ENCODE measurements at regions not wholly inside any gene's neighbourhood (a gene's known extent, or its start where the extent isn't known, plus 50 kb on each side); places are given as distances from the start of the nearest gene placed in this dataset.
"Not testable (repeated sequence)": the region's sequence is repeated elsewhere in the genome, so short reads cannot be mapped to it uniquely, and the experiment has no call there.

GRCh38 chr4:79674906-79675305 lies 266.9 kb upstream of the GK2 start:
- not testable (repeated sequence) for H2AK5ac ChIP-seq (ENCODE audit: low read depth, low read length); H2BK5ac ChIP-seq (ENCODE audit: low read length); H3K27me3 ChIP-seq (ENCODE audit: control insufficient read depth in 3 of 3, insufficient read depth in 3 of 3, low read depth in 1 of 3, low read length in 3 of 3); H2BK15ac ChIP-seq (ENCODE audit: low read length); H2BK12ac ChIP-seq (ENCODE audit: low read length); H2AFZ ChIP-seq (ENCODE audit: low read length); H3K79me1 ChIP-seq (ENCODE audit: low read depth, low read length); H3K23ac ChIP-seq (ENCODE audit: low read depth, low read length, poor library complexity); H3K9me3 ChIP-seq (replicated peaks in 1 of 2; ENCODE audit: control insufficient read depth in 2 of 2, insufficient read depth in 1 of 2, low read depth in 1 of 2, low read length in 2 of 2); H3K27ac ChIP-seq (replicated peaks; ENCODE audit: low read length); H2BK120ac ChIP-seq (ENCODE audit: low read depth, low read length); H4K91ac ChIP-seq (ENCODE audit: low read depth, low read length, poor library complexity); H3K4me2 ChIP-seq (ENCODE audit: insufficient read depth, low read length, poor library complexity, severe bottlenecking); H3K4me3 ChIP-seq (ENCODE audit: low read length in 2 of 2); H4K8ac ChIP-seq (ENCODE audit: low read depth, low read length); H3K4ac ChIP-seq (ENCODE audit: low read length); DNase-seq (ENCODE audit: low spot score); H3K9ac ChIP-seq (ENCODE audit: low read depth, low read length, poor library complexity); H3K14ac ChIP-seq (ENCODE audit: low read length); H3K18ac ChIP-seq (ENCODE audit: low read length); H3K36me3 ChIP-seq (replicated peaks in 1 of 2; ENCODE audit: control insufficient read depth in 2 of 2, insufficient read depth in 2 of 2, low read length in 2 of 2); H3K4me1 ChIP-seq (ENCODE audit: control insufficient read depth in 2 of 2, insufficient read depth in 1 of 2, low read depth in 1 of 2, low read length in 2 of 2)
- no CpG with 5 or more reads among the region's 4 CpGs for WGBS, 2 donors (ENCODE audit: extremely low coverage in 2 of 2, insufficient read length in 2 of 2, insufficient replicate concordance in 1 of 2)

GRCh38 chr4:79673898-79674297 lies 265.9 kb upstream of the GK2 start:
- H2AFZ ChIP-seq (ENCODE audit: low read length): no peak overlapping the region
- H3K27ac ChIP-seq (replicated peaks; ENCODE audit: low read length): no peak overlapping the region
- no peaks in the 10 kb centered on the region for H3K27me3 ChIP-seq (ENCODE audit: control insufficient read depth in 3 of 3, insufficient read depth in 3 of 3, low read depth in 1 of 3, low read length in 3 of 3)
- no peak overlapping the region for H2BK15ac ChIP-seq (ENCODE audit: low read length)
- no peaks in the 10 kb centered on the region for H3K4me1 ChIP-seq (ENCODE audit: control insufficient read depth in 2 of 2, insufficient read depth in 1 of 2, low read depth in 1 of 2, low read length in 2 of 2)
- H3K14ac ChIP-seq (ENCODE audit: low read length): no peak overlapping the region
- peaks cover 0 to 7% of the 10 kb centered on the region in 2 donors for H3K9me3 ChIP-seq (replicated peaks in 1 of 2; ENCODE audit: control insufficient read depth in 2 of 2, insufficient read depth in 1 of 2, low read depth in 1 of 2, low read length in 2 of 2)
- H3K18ac ChIP-seq (ENCODE audit: low read length): no peak overlapping the region
- no peak overlapping the region for H3K23ac ChIP-seq (ENCODE audit: low read depth, low read length, poor library complexity)
- DNase-seq (ENCODE audit: low spot score): no peak
- no peaks in the 10 kb centered on the region for H3K79me1 ChIP-seq (ENCODE audit: low read depth, low read length)
- WGBS, 2 donors (ENCODE audit: extremely low coverage in 2 of 2, insufficient read length in 2 of 2, insufficient replicate concordance in 1 of 2): no CpG with 5 or more reads among the region's 3 CpGs
- H3K36me3 ChIP-seq (replicated peaks in 1 of 2; ENCODE audit: control insufficient read depth in 2 of 2, insufficient read depth in 2 of 2, low read length in 2 of 2): no peaks in the 10 kb centered on the region
- no peak overlapping the region for H2BK5ac ChIP-seq (ENCODE audit: low read length)
- no peak overlapping the region for H2BK120ac ChIP-seq (ENCODE audit: low read depth, low read length)
- H4K8ac ChIP-seq (ENCODE audit: low read depth, low read length): no peak overlapping the region
- H2AK5ac ChIP-seq (ENCODE audit: low read depth, low read length): no peak overlapping the region
- H3K4me2 ChIP-seq (ENCODE audit: insufficient read depth, low read length, poor library complexity, severe bottlenecking): no peak overlapping the region
- H3K4ac ChIP-seq (ENCODE audit: low read length): no peak overlapping the region
- no peak overlapping the region for H3K4me3 ChIP-seq (ENCODE audit: low read length in 2 of 2)
- no peak overlapping the region for H4K91ac ChIP-seq (ENCODE audit: low read depth, low read length, poor library complexity)
- H3K9ac ChIP-seq (ENCODE audit: low read depth, low read length, poor library complexity): no peak overlapping the region
- no peak overlapping the region for H2BK12ac ChIP-seq (ENCODE audit: low read length)

GRCh38 chr4:79673377-79673776 lies 265.3 kb upstream of the GK2 start:
- no peak for DNase-seq (ENCODE audit: low spot score)
- H2BK120ac ChIP-seq (ENCODE audit: low read depth, low read length): no peak overlapping the region
- no peak overlapping the region for H3K27ac ChIP-seq (replicated peaks; ENCODE audit: low read length)
- no peak overlapping the region for H4K91ac ChIP-seq (ENCODE audit: low read depth, low read length, poor library complexity)
- no peak overlapping the region for H3K23ac ChIP-seq (ENCODE audit: low read depth, low read length, poor library complexity)
- no peak overlapping the region for H4K8ac ChIP-seq (ENCODE audit: low read depth, low read length)
- H3K36me3 ChIP-seq (replicated peaks in 1 of 2; ENCODE audit: control insufficient read depth in 2 of 2, insufficient read depth in 2 of 2, low read length in 2 of 2): no peaks in the 10 kb centered on the region
- no CpG with 5 or more reads among the region's 7 CpGs for WGBS, 2 donors (ENCODE audit: extremely low coverage in 2 of 2, insufficient read length in 2 of 2, insufficient replicate concordance in 1 of 2)
- no peak overlapping the region for H2BK15ac ChIP-seq (ENCODE audit: low read length)
- no peak overlapping the region for H2AK5ac ChIP-seq (ENCODE audit: low read depth, low read length)
- H3K4me2 ChIP-seq (ENCODE audit: insufficient read depth, low read length, poor library complexity, severe bottlenecking): no peak overlapping the region
- H2BK12ac ChIP-seq (ENCODE audit: low read length): no peak overlapping the region
- H3K79me1 ChIP-seq (ENCODE audit: low read depth, low read length): no peaks in the 10 kb centered on the region
- H3K9ac ChIP-seq (ENCODE audit: low read depth, low read length, poor library complexity): no peak overlapping the region
- no peak overlapping the region for H3K14ac ChIP-seq (ENCODE audit: low read length)
- H2BK5ac ChIP-seq (ENCODE audit: low read length): no peak overlapping the region
- no peak overlapping the region for H2AFZ ChIP-seq (ENCODE audit: low read length)
- no peaks in the 10 kb centered on the region for H3K27me3 ChIP-seq (ENCODE audit: control insufficient read depth in 3 of 3, insufficient read depth in 3 of 3, low read depth in 1 of 3, low read length in 3 of 3)
- no peak overlapping the region for H3K18ac ChIP-seq (ENCODE audit: low read length)
- peaks cover 0 to 7% of the 10 kb centered on the region in 2 donors for H3K9me3 ChIP-seq (replicated peaks in 1 of 2; ENCODE audit: control insufficient read depth in 2 of 2, insufficient read depth in 1 of 2, low read depth in 1 of 2, low read length in 2 of 2)
- no peak overlapping the region for H3K4me3 ChIP-seq (ENCODE audit: low read length in 2 of 2)
- no peak overlapping the region for H3K4ac ChIP-seq (ENCODE audit: low read length)
- no peaks in the 10 kb centered on the region for H3K4me1 ChIP-seq (ENCODE audit: control insufficient read depth in 2 of 2, insufficient read depth in 1 of 2, low read depth in 1 of 2, low read length in 2 of 2)

GRCh38 chr4:79666875-79667274 lies 258.8 kb upstream of the GK2 start:
- Histone ChIP-seq H3K36me3 (replicated peaks in 1 of 2; ENCODE audit: control insufficient read depth in 2 of 2, insufficient read depth in 2 of 2, low read length in 2 of 2) (no peaks in the 10 kb centered on the region), H3K18ac (ENCODE audit: low read length) (no peak overlapping the region), H2BK5ac (ENCODE audit: low read length) (no peak overlapping the region), H3K23ac (ENCODE audit: low read depth, low read length, poor library complexity) (no peak overlapping the region), H2BK120ac (ENCODE audit: low read depth, low read length) (no peak overlapping the region), H3K27ac (replicated peaks; ENCODE audit: low read length) (no peak overlapping the region), H3K9ac (ENCODE audit: low read depth, low read length, poor library complexity) (no peak overlapping the region), H4K91ac (ENCODE audit: low read depth, low read length, poor library complexity) (no peak overlapping the region), H3K14ac (ENCODE audit: low read length) (no peak overlapping the region), H3K4me2 (ENCODE audit: insufficient read depth, low read length, poor library complexity, severe bottlenecking) (no peak overlapping the region), H3K4ac (ENCODE audit: low read length) (no peak overlapping the region), H3K4me3 (ENCODE audit: low read length in 2 of 2) (no peak overlapping the region), H2BK12ac (ENCODE audit: low read length) (no peak overlapping the region), H3K9me3 (replicated peaks in 1 of 2; ENCODE audit: control insufficient read depth in 2 of 2, insufficient read depth in 1 of 2, low read depth in 1 of 2, low read length in 2 of 2) (peaks cover 1 to 4% of the 10 kb centered on the region in 2 donors), H3K27me3 (ENCODE audit: control insufficient read depth in 3 of 3, insufficient read depth in 3 of 3, low read depth in 1 of 3, low read length in 3 of 3) (no peaks in the 10 kb centered on the region), H2AK5ac (ENCODE audit: low read depth, low read length) (no peak overlapping the region), H3K79me1 (ENCODE audit: low read depth, low read length) (no peaks in the 10 kb centered on the region), H3K4me1 (ENCODE audit: control insufficient read depth in 2 of 2, insufficient read depth in 1 of 2, low read depth in 1 of 2, low read length in 2 of 2) (no peaks in the 10 kb centered on the region), H2AFZ (ENCODE audit: low read length) (no peak overlapping the region), H2BK15ac (ENCODE audit: low read length) (no peak overlapping the region), H4K8ac (ENCODE audit: low read depth, low read length) (no peak overlapping the region)
- no CpG with 5 or more reads among the region's 3 CpGs for WGBS, 2 donors (ENCODE audit: extremely low coverage in 2 of 2, insufficient read length in 2 of 2, insufficient replicate concordance in 1 of 2)
- DNase-seq (ENCODE audit: low spot score): no peak
